Heart left ventricle (tissue), 16 donors: ENCODE measurements at regions not wholly inside any gene's neighbourhood (a gene's known extent, or its start where the extent isn't known, plus 50 kb on each side); places are given as distances from the start of the nearest gene placed in this dataset.

Experiments used
- ATAC-seq, 4 donors: fragments of 200-7000 bp; cut with Tn5 transposase; one replicate each; pipeline ENCODE4 v1.9.1; 2020 to 2022; ENCODE audit warnings: moderate library complexity in 4 of 4, mild to moderate bottlenecking in 3 of 4, moderate number of reproducible peaks in 1 of 4
- DNase-seq, 5 donors: peaks; one replicate each; pipeline ENCODE4 v3.0.0-alpha.2; 2020
- H3K27ac ChIP-seq, 12 donors: fragments of 200-600 bp; sonication (generic) in 4 of 12; one replicate each; pipeline versions ENCODE4 v1.5.0 to v1.8.0; 2016 to 2022; ENCODE audit warnings: mild to moderate bottlenecking in 2 of 12
- H3K27me3 ChIP-seq, 9 donors: fragments of 200-600 bp; sonication (generic) in 2 of 9; one replicate each; pipeline versions ENCODE4 v1.5.1 to v1.8.0; 2016 to 2022; ENCODE audit warnings: mild to moderate bottlenecking in 3 of 9
- H3K36me3 ChIP-seq, 9 donors: fragments of 200-600 bp; sonication (generic) in 2 of 9; one replicate each; pipeline versions ENCODE4 v1.5.0 to v1.8.0; 2018 to 2022; ENCODE audit warnings: mild to moderate bottlenecking in 2 of 9
- H3K4me1 ChIP-seq, 12 donors: fragments of 200-600 bp; sonication (generic) in 4 of 12; one replicate each; pipeline versions ENCODE4 v1.5.0 to v1.8.0; 2016 to 2022; ENCODE audit warnings: mild to moderate bottlenecking in 3 of 12
- H3K4me3 ChIP-seq, 12 donors: fragments of 200-600 bp; sonication (generic) in 4 of 12; one replicate each; pipeline versions ENCODE4 v1.5.0 to v1.8.0; 2017 to 2022; ENCODE audit warnings: mild to moderate bottlenecking in 9 of 12, moderate library complexity in 4 of 12
- H3K9me3 ChIP-seq, 12 donors: fragments of 200-600 bp; sonication (generic) in 4 of 12; one replicate each; pipeline versions ENCODE4 v1.5.0 to v1.8.0; 2016 to 2022; ENCODE audit warnings: mild to moderate bottlenecking in 1 of 12
- POLR2A ChIP-seq, 2 donors: fragments of 450-650 bp; IDR thresholded peaks; one replicate each; pipeline ENCODE4 v1.6.1; 2017; ENCODE audit warnings: antibody characterized with exemption in 2 of 2, mild to moderate bottlenecking in 2 of 2, moderate library complexity in 2 of 2
- WGBS, 4 donors: extraction: QIAGEN DNeasy Blood & Tissue Kit in 2 of 4; methylation state at CpG; one replicate each; pipeline versions ENCODE4 v1.1.5 to v1.1.7; 2013 to 2018; 5-methylcytosine and 5-hydroxymethylcytosine counted together
- intact Hi-C, 10 donors: fragments of 100-400 bp; cut with DNase I; formaldehyde crosslinking; loops; one replicate each; pipeline versions ENCODE4 v1.11.1 to v1.14.2; 2022
- TF ChIP-seq, protein P1 (sequence below), 12 donors: fragments of 200-600 bp; sonication (generic) in 4 of 12; IDR thresholded peaks; one replicate each; pipeline versions ENCODE4 v1.5.0 to v1.8.0; 2018 to 2022; ENCODE audit warnings: antibody characterized with exemption in 12 of 12, mild to moderate bottlenecking in 5 of 12
- donor health status: ischemic (EF 13 %, LVEDD 7.1; RV severe dilation, severe dysfunction).
- donor health status: healthy with polysubstance abuse.
- donor health status: DM: no; HTN: yes; CAD: no.
- donor health status: DM: no; HTN: no; CAD: no.
- donor health status: ischemic (EF 25% LVEDD 6.9; RV normal size, moderate dysfunction).
- donor health status: ischemic (EF 25% LVEDD 5.7; RV mildly dilated, moderate dysfunction).
- donor health status: healthy.
- donor health status: DM: yes; HTN: yes; CAD: no.
- donor health status: ischemic (EF 35%, LVEDD 5.7; RV mildly dilated, moderate dysfunction).
- donor health status: nonischemic (EF 11% LVEDD 7.7; RV severe dilation, severe dysfunction).
- donor health status: DM: yes; HTN: yes; CAD: no.
- donor health status: PGD.
- donor health status: ischemic (EF 29% LVEDD 5.4; RV normal size, mild dysfunction).
- donor health status: nonischemic (EF 23%, LVEDD 6.1; RV moderate dilation, normal function).

DNA sequence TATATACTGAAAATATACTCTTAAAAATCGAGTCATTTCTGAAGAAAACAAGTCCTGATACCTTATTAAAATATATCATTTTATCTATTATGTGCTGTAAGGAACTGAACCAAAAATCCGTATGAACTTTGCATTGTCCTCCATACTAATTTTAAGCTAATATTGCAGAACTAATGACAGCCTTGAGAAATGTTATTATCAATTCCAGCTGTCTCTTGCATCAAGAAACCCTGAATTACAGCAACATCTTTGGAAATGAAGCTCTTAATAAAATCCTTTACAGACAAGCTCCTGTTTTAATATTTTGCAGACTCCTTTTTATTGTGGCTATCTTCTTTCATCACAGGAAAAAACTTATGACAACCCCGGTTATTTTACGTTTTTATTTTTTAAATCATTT is 1335.3 kb downstream of the EFNB2 start:
- ATAC-seq, result no peak

GRCh38 chr13:105196052-105196451 is 1339.4 kb downstream of the EFNB2 start:
- DNase-seq (no peak), ATAC-seq (no peak)
- H3K4me3 ChIP-seq, result no peak overlapping the region
- TF ChIP-seq, protein P1, sequence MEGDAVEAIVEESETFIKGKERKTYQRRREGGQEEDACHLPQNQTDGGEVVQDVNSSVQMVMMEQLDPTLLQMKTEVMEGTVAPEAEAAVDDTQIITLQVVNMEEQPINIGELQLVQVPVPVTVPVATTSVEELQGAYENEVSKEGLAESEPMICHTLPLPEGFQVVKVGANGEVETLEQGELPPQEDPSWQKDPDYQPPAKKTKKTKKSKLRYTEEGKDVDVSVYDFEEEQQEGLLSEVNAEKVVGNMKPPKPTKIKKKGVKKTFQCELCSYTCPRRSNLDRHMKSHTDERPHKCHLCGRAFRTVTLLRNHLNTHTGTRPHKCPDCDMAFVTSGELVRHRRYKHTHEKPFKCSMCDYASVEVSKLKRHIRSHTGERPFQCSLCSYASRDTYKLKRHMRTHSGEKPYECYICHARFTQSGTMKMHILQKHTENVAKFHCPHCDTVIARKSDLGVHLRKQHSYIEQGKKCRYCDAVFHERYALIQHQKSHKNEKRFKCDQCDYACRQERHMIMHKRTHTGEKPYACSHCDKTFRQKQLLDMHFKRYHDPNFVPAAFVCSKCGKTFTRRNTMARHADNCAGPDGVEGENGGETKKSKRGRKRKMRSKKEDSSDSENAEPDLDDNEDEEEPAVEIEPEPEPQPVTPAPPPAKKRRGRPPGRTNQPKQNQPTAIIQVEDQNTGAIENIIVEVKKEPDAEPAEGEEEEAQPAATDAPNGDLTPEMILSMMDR (IDR thresholded peaks at IDR 0.05), result no peak
- TF ChIP-seq POLR2A (IDR thresholded peaks at IDR 0.05), result no peak
- no peak overlapping the region for H3K27ac ChIP-seq
- H3K4me1 ChIP-seq, result no peaks in the 10 kb centered on the region
- WGBS, 4 donors, result 47 to 73% (median 55%) methylated on average over 5 of the region's 5 CpGs
- no peaks in the 10 kb centered on the region for H3K9me3 ChIP-seq
- no peaks in the 10 kb centered on the region for H3K36me3 ChIP-seq
- H3K27me3 ChIP-seq, result no peaks in the 10 kb centered on the region
- intact Hi-C loops, result no loop called here

More for the DNA sequence above, 1335.3 kb downstream of the EFNB2 start:
- no peaks in the 10 kb centered on the region for H3K9me3 ChIP-seq
- H3K4me1 ChIP-seq, result no peaks in the 10 kb centered on the region
- H3K36me3 ChIP-seq, result no peaks in the 10 kb centered on the region
- intact Hi-C loops, result loop anchor here in 2 of 10 donors (5.0 kb wide), 1 partner anchor 428 kb away; no protein-coding TSS in a partner anchor
- 68 to 77% (median 71%) methylated on average over 4 of the region's 4 CpGs for WGBS, 4 donors
- no peaks in the 10 kb centered on the region for H3K27me3 ChIP-seq
- TF ChIP-seq, protein P1 (IDR thresholded peaks at IDR 0.05), result no peak
- no peak for TF ChIP-seq POLR2A (IDR thresholded peaks at IDR 0.05)
- no peak overlapping the region for H3K4me3 ChIP-seq
- no peak for DNase-seq
- H3K27ac ChIP-seq, result no peak overlapping the region

DNA sequence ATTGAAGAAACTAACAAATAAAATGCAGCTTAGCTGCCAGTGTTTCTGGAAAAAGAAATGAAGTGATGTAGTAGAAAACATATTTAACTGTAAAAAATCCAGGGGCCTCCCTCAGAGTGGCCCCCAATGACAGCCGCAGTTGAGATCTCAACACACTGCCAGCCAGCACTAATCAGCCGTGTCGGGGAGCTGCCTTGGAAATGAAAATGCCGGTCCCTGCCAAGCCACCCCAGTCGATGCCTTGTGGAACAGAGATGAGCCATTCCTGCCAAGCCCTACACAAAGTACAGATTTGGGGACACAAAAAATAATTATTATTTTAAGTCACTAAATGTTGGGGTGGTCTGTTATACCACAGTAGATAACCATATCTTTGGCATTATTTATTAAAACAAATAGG is 1342.4 kb downstream of the EFNB2 start:
- no peak for DNase-seq
- Histone ChIP-seq H3K27ac (no peak overlapping the region), H3K4me1 (no peaks in the 10 kb centered on the region), H3K36me3 (no peaks in the 10 kb centered on the region), H3K9me3 (no peaks in the 10 kb centered on the region), H3K4me3 (no peak overlapping the region), H3K27me3 (no peaks in the 10 kb centered on the region)
- TF ChIP-seq, protein P1 (IDR thresholded peaks at IDR 0.05), result no peak
- TF ChIP-seq POLR2A (IDR thresholded peaks at IDR 0.05), result no peak
- WGBS, 4 donors, result 50 to 72% (median 68%) methylated on average over 5 of the region's 5 CpGs
- intact Hi-C loops, result no loop called here
- no peak for ATAC-seq

GRCh38 chr13:105184201-105184600 is 1351.3 kb downstream of the EFNB2 start:
- Histone ChIP-seq H3K27ac (no peak overlapping the region), H3K27me3 (no peaks in the 10 kb centered on the region), H3K9me3 (no peaks in the 10 kb centered on the region), H3K4me1 (no peaks in the 10 kb centered on the region), H3K36me3 (no peaks in the 10 kb centered on the region), H3K4me3 (no peak overlapping the region)
- 86 to 91% (median 87%) methylated on average over 3 of the region's 3 CpGs for WGBS, 4 donors
- intact Hi-C loops, result no loop called here
- TF ChIP-seq, protein P1 (IDR thresholded peaks at IDR 0.05), result no peak
- no peak for TF ChIP-seq POLR2A (IDR thresholded peaks at IDR 0.05)
- DNase-seq (no peak), ATAC-seq (no peak)
